GM23338 (cell line): ENCODE measurements at regions not wholly inside any gene's neighbourhood (a gene's known extent, or its start where the extent isn't known, plus 50 kb on each side); places are given as distances from the start of the nearest gene placed in this dataset.

Experiments used
- ATAC-seq: fragments of 200-7000 bp; cut with Tn5 transposase; 3 replicates; pipeline ENCODE4 v1.9.1; 2020
- DNase-seq: peaks from one replicate; pipeline ENCODE4 v3.0.0-alpha.2; 2015; ENCODE audit warnings: low spot score
- H2AFZ ChIP-seq: fragments of 200-600 bp; sonication (generic); 2 replicates; pipeline ENCODE4 v1.8.0; 2016; ENCODE audit warnings: antibody characterized with exemption, mild to moderate bottlenecking, moderate library complexity
- H3F3A ChIP-seq: fragments of 200-600 bp; sonication (generic); replicated peaks from 2 replicates; pipeline ENCODE4 v1.8.0; 2017; ENCODE audit warnings: antibody characterized with exemption, mixed run types, low read depth
- H3K27ac ChIP-seq: fragments of 200-600 bp; sonication (generic); 2 replicates; pipeline ENCODE4 v1.6.1; 2016; ENCODE audit warnings: low read depth
- H3K27me3 ChIP-seq: fragments of 200-600 bp; sonication (generic); 2 replicates; pipeline ENCODE4 v1.8.0; 2016; ENCODE audit warnings: mild to moderate bottlenecking, mixed run types, moderate library complexity; ENCODE audit not compliant: insufficient read depth
- H3K36me3 ChIP-seq: fragments of 200-600 bp; sonication (generic); 2 replicates; pipeline ENCODE4 v1.8.0; 2016; ENCODE audit warnings: mild to moderate bottlenecking; ENCODE audit not compliant: insufficient read depth
- H3K4me1 ChIP-seq: fragments of 200-600 bp; sonication (generic); 2 replicates; pipeline ENCODE4 v1.8.0; 2016; ENCODE audit warnings: mild to moderate bottlenecking, moderate library complexity; ENCODE audit not compliant: insufficient read depth
- H3K4me2 ChIP-seq: fragments of 200-600 bp; sonication (generic); 2 replicates; pipeline ENCODE4 v1.7.1; 2017; ENCODE audit warnings: mixed run types
- H3K4me3 ChIP-seq: fragments of 200-600 bp; sonication (generic); 2 replicates; pipeline ENCODE4 v1.6.1; 2016; ENCODE audit warnings: mixed run types
- H3K79me2 ChIP-seq: fragments of 200-600 bp; sonication (generic); replicated peaks from 2 replicates; pipeline ENCODE4 v1.8.0; 2017; ENCODE audit warnings: mild to moderate bottlenecking; ENCODE audit not compliant: insufficient read depth
- H3K9me2 ChIP-seq: fragments of 200-600 bp; sonication (generic); 2 replicates; pipeline ENCODE4 v1.8.0; 2017; ENCODE audit not compliant: insufficient read depth
- H4K20me1 ChIP-seq: fragments of 200-600 bp; sonication (generic); replicated peaks from 2 replicates; pipeline ENCODE4 v1.8.0; 2017; ENCODE audit warnings: mild to moderate bottlenecking; ENCODE audit not compliant: insufficient read depth
- H3K27ac Mint-ChIP-seq: 2 replicates; pipeline ENCODE4 v1.8.0; 2020; ENCODE audit warnings: inconsistent platforms, mild to moderate bottlenecking, moderate library complexity, mixed read lengths
- H3K27me3 Mint-ChIP-seq: 3 replicates; pipeline ENCODE4 v1.8.0; 2022; ENCODE audit warnings: low read depth, mild to moderate bottlenecking, moderate library complexity, mixed read lengths, inconsistent platforms; ENCODE audit not compliant: insufficient read depth, poor library complexity
- H3K36me3 Mint-ChIP-seq: 3 replicates; pipeline ENCODE4 v1.8.0; 2021; ENCODE audit warnings: low read depth, mild to moderate bottlenecking, inconsistent platforms, moderate library complexity, mixed read lengths
- H3K4me1 Mint-ChIP-seq: 3 replicates; pipeline ENCODE4 v1.8.0; 2020; ENCODE audit warnings: mild to moderate bottlenecking, inconsistent platforms, mixed read lengths
- H3K4me3 Mint-ChIP-seq: 3 replicates; pipeline ENCODE4 v1.8.0; 2021; ENCODE audit warnings: moderate library complexity, mild to moderate bottlenecking, inconsistent platforms, mixed read lengths
- H3K9me3 Mint-ChIP-seq: 3 replicates; pipeline ENCODE4 v1.8.0; 2020; ENCODE audit warnings: moderate library complexity, mild to moderate bottlenecking, inconsistent platforms, mixed read lengths
- CREB1 ChIP-seq: fragments of 250-450 bp; sonication (Bioruptor Pico); IDR thresholded peaks from 2 replicates; pipeline ENCODE4 v1.5.0; 2020; ENCODE audit warnings: low read depth, mild to moderate bottlenecking, moderate library complexity
- EZH2 ChIP-seq: fragments of 200-600 bp; sonication (generic); IDR thresholded peaks from one replicate; pipeline ENCODE4 v1.8.0; 2017; ENCODE audit warnings: antibody characterized with exemption, mild to moderate bottlenecking, low read depth; ENCODE audit not compliant: unreplicated experiment
- EZH2phosphoT487 ChIP-seq: fragments of 200-600 bp; sonication (generic); IDR thresholded peaks from one replicate; pipeline ENCODE4 v1.8.1; 2018; ENCODE audit warnings: antibody characterized with exemption; ENCODE audit not compliant: unreplicated experiment
- JUNB ChIP-seq: IDR thresholded peaks from one replicate; pipeline ENCODE4 v1.6.1; 2016; ENCODE audit warnings: antibody characterized with exemption; ENCODE audit not compliant: unreplicated experiment
- NANOG ChIP-seq: IDR thresholded peaks from 2 replicates; pipeline ENCODE4 v1.6.1; 2016; ENCODE audit warnings: antibody characterized with exemption, borderline replicate concordance
- POLR2AphosphoS5 ChIP-seq: IDR thresholded peaks from 2 replicates; pipeline ENCODE4 v1.6.1; 2016; ENCODE audit warnings: antibody characterized with exemption, low read depth
- STAT1 ChIP-seq: IDR thresholded peaks from one replicate; pipeline ENCODE4 v1.6.1; 2016; ENCODE audit warnings: antibody characterized with exemption; ENCODE audit not compliant: unreplicated experiment
- ZNF114 ChIP-seq: fragments of 250-450 bp; sonication (Bioruptor Pico); IDR thresholded peaks from 2 replicates; pipeline ENCODE4 v1.5.0; 2020; ENCODE audit warnings: mild to moderate bottlenecking, moderate library complexity
- ZNF331 ChIP-seq: fragments of 250-450 bp; sonication (Bioruptor Pico); IDR thresholded peaks from 2 replicates; pipeline ENCODE4 v1.5.0; 2020; ENCODE audit warnings: low read depth, mild to moderate bottlenecking, moderate library complexity
- TF ChIP-seq, protein P1 (sequence below), 2 experiments: fragments of 200-600 bp in 1 of 2; sonication (generic) in 1 of 2; conservative IDR thresholded peaks; 2 replicates each; pipeline versions ENCODE4 v1.5.1 to v1.6.1; 2016 to 2017; ENCODE audit warnings: antibody characterized with exemption in 2 of 2, low read depth in 2 of 2, mild to moderate bottlenecking in 2 of 2, moderate library complexity in 1 of 2
- TF ChIP-seq, protein P2 (sequence below): IDR thresholded peaks from one replicate; pipeline ENCODE4 v1.6.1; 2018; ENCODE audit warnings: antibody characterized with exemption; ENCODE audit not compliant: unreplicated experiment
- TF ChIP-seq, protein P3 (sequence below): IDR thresholded peaks from 2 replicates; pipeline ENCODE4 v1.6.1; 2016; ENCODE audit warnings: antibody characterized with exemption
- TF ChIP-seq, protein P4 (sequence below): fragments of 250-450 bp; sonication (Bioruptor Pico); IDR thresholded peaks from 2 replicates; pipeline ENCODE4 v1.5.0; 2020; ENCODE audit warnings: mild to moderate bottlenecking, moderate library complexity

DNA sequence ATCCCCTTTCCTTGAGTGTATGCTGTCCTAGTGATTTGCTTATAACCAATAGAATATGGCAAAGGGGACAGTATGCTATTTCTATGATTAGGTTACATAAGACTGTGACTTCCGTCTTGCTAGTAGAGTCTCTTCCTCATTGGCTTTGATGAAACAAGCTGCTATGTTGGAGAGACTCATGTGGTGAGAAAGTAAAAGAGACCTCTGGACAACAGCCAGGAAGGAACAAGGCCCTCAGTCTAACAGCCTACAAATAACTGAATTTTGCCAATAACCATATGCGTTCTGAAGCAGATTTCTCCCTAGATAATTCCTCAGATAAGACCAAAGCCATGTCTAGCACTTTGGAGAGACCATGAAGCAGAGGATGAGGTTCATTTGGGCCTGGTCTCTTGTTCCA lies 134.5 kb upstream of the NAV3 start:
- Mint-ChIP-seq H3K4me3 (no peak overlapping the region), H3K4me1 (no peaks in the 10 kb centered on the region), H3K27me3 (no peaks in the 10 kb centered on the region), H3K27ac (no peak overlapping the region), H3K36me3 (no peaks in the 10 kb centered on the region), H3K9me3 (no peaks in the 10 kb centered on the region)
- DNase-seq (no peak), ATAC-seq (no peak)
- H3K36me3 ChIP-seq = no peaks in the 10 kb centered on the region
- no peaks in the 10 kb centered on the region for H3K27me3 ChIP-seq
- no peak overlapping the region for H3K4me3 ChIP-seq
- no peaks in the 10 kb centered on the region for H3K79me2 ChIP-seq
- H4K20me1 ChIP-seq = no peaks in the 10 kb centered on the region
- H3K4me1 ChIP-seq = no peaks in the 10 kb centered on the region
- no peak overlapping the region for H3K27ac ChIP-seq
- no peak overlapping the region for H2AFZ ChIP-seq
- H3F3A ChIP-seq = no peaks in the 10 kb centered on the region
- no peak for TF ChIP-seq POLR2AphosphoS5
- no peak for TF ChIP-seq ZNF331 (CRISPR knock-in tag)
- no peak for TF ChIP-seq ZNF114 (CRISPR knock-in tag)
- no peak for TF ChIP-seq NANOG
- TF ChIP-seq, protein P1, sequence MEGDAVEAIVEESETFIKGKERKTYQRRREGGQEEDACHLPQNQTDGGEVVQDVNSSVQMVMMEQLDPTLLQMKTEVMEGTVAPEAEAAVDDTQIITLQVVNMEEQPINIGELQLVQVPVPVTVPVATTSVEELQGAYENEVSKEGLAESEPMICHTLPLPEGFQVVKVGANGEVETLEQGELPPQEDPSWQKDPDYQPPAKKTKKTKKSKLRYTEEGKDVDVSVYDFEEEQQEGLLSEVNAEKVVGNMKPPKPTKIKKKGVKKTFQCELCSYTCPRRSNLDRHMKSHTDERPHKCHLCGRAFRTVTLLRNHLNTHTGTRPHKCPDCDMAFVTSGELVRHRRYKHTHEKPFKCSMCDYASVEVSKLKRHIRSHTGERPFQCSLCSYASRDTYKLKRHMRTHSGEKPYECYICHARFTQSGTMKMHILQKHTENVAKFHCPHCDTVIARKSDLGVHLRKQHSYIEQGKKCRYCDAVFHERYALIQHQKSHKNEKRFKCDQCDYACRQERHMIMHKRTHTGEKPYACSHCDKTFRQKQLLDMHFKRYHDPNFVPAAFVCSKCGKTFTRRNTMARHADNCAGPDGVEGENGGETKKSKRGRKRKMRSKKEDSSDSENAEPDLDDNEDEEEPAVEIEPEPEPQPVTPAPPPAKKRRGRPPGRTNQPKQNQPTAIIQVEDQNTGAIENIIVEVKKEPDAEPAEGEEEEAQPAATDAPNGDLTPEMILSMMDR (conservative IDR thresholded peaks at IDR 0.05; ENCODE audit: low read depth in 2 of 2) = no peak
- TF ChIP-seq, protein P2, sequence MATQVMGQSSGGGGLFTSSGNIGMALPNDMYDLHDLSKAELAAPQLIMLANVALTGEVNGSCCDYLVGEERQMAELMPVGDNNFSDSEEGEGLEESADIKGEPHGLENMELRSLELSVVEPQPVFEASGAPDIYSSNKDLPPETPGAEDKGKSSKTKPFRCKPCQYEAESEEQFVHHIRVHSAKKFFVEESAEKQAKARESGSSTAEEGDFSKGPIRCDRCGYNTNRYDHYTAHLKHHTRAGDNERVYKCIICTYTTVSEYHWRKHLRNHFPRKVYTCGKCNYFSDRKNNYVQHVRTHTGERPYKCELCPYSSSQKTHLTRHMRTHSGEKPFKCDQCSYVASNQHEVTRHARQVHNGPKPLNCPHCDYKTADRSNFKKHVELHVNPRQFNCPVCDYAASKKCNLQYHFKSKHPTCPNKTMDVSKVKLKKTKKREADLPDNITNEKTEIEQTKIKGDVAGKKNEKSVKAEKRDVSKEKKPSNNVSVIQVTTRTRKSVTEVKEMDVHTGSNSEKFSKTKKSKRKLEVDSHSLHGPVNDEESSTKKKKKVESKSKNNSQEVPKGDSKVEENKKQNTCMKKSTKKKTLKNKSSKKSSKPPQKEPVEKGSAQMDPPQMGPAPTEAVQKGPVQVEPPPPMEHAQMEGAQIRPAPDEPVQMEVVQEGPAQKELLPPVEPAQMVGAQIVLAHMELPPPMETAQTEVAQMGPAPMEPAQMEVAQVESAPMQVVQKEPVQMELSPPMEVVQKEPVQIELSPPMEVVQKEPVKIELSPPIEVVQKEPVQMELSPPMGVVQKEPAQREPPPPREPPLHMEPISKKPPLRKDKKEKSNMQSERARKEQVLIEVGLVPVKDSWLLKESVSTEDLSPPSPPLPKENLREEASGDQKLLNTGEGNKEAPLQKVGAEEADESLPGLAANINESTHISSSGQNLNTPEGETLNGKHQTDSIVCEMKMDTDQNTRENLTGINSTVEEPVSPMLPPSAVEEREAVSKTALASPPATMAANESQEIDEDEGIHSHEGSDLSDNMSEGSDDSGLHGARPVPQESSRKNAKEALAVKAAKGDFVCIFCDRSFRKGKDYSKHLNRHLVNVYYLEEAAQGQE = no peak
- TF ChIP-seq JUNB = no peak
- TF ChIP-seq STAT1 = no peak
- TF ChIP-seq EZH2 = no peak
- TF ChIP-seq, protein P3, sequence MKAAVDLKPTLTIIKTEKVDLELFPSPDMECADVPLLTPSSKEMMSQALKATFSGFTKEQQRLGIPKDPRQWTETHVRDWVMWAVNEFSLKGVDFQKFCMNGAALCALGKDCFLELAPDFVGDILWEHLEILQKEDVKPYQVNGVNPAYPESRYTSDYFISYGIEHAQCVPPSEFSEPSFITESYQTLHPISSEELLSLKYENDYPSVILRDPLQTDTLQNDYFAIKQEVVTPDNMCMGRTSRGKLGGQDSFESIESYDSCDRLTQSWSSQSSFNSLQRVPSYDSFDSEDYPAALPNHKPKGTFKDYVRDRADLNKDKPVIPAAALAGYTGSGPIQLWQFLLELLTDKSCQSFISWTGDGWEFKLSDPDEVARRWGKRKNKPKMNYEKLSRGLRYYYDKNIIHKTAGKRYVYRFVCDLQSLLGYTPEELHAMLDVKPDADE = no peak
- TF ChIP-seq EZH2phosphoT487 = no peak
- no peak for TF ChIP-seq CREB1 (CRISPR knock-in tag)
- TF ChIP-seq, protein P4, sequence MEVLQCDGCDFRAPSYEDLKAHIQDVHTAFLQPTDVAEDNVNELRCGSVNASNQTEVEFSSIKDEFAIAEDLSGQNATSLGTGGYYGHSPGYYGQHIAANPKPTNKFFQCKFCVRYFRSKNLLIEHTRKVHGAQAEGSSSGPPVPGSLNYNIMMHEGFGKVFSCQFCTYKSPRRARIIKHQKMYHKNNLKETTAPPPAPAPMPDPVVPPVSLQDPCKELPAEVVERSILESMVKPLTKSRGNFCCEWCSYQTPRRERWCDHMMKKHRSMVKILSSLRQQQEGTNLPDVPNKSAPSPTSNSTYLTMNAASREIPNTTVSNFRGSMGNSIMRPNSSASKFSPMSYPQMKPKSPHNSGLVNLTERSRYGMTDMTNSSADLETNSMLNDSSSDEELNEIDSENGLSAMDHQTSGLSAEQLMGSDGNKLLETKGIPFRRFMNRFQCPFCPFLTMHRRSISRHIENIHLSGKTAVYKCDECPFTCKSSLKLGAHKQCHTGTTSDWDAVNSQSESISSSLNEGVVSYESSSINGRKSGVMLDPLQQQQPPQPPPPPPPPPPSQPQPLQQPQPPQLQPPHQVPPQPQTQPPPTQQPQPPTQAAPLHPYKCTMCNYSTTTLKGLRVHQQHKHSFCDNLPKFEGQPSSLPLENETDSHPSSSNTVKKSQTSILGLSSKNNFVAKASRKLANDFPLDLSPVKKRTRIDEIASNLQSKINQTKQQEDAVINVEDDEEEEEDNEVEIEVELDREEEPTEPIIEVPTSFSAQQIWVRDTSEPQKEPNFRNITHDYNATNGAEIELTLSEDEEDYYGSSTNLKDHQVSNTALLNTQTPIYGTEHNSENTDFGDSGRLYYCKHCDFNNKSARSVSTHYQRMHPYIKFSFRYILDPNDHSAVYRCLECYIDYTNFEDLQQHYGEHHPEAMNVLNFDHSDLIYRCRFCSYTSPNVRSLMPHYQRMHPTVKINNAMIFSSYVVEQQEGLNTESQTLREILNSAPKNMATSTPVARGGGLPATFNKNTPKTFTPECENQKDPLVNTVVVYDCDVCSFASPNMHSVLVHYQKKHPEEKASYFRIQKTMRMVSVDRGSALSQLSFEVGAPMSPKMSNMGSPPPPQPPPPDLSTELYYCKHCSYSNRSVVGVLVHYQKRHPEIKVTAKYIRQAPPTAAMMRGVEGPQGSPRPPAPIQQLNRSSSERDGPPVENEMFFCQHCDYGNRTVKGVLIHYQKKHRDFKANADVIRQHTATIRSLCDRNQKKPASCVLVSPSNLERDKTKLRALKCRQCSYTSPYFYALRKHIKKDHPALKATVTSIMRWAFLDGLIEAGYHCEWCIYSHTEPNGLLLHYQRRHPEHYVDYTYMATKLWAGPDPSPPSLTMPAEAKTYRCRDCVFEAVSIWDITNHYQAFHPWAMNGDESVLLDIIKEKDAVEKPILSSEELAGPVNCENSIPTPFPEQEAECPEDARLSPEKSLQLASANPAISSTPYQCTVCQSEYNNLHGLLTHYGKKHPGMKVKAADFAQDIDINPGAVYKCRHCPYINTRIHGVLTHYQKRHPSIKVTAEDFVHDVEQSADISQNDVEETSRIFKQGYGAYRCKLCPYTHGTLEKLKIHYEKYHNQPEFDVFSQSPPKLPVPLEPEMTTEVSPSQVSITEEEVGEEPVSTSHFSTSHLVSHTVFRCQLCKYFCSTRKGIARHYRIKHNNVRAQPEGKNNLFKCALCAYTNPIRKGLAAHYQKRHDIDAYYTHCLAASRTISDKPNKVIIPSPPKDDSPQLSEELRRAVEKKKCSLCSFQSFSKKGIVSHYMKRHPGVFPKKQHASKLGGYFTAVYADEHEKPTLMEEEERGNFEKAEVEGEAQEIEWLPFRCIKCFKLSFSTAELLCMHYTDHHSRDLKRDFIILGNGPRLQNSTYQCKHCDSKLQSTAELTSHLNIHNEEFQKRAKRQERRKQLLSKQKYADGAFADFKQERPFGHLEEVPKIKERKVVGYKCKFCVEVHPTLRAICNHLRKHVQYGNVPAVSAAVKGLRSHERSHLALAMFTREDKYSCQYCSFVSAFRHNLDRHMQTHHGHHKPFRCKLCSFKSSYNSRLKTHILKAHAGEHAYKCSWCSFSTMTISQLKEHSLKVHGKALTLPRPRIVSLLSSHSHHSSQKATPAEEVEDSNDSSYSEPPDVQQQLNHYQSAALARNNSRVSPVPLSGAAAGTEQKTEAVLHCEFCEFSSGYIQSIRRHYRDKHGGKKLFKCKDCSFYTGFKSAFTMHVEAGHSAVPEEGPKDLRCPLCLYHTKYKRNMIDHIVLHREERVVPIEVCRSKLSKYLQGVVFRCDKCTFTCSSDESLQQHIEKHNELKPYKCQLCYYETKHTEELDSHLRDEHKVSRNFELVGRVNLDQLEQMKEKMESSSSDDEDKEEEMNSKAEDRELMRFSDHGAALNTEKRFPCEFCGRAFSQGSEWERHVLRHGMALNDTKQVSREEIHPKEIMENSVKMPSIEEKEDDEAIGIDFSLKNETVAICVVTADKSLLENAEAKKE = no peak
- no peaks in the 10 kb centered on the region; the same call in 1 of the 2 replicates for H3K9me2 ChIP-seq
- H3K4me2 ChIP-seq = no peak overlapping the region
